Hematopoietic multipotent progenitor cell treated with erythropoietin and hydrocortisone succinate and interleukin-3 and kit ligand, for 17 days (in vitro differentiated cells): ENCODE measurements at regions not wholly inside any gene's neighbourhood (a gene's known extent, or its start where the extent isn't known, plus 50 kb on each side); places are given as distances from the start of the nearest gene placed in this dataset.

Experiments
- DNase-seq: peaks from one replicate; pipeline ENCODE4 v3.0.0-alpha.2; 2015; ENCODE audit warnings: low spot score

- DNase-seq, result no peak
These were observed 235.7 kb downstream of the CDCA7 start for GRCh38 chr2:173590276-173590861.

GRCh38 chr2:173593109-173593508 lies 238.4 kb downstream of the CDCA7 start:
- DNase-seq, result no peak

- no peak for DNase-seq
These were observed 241.6 kb downstream of the CDCA7 start for GRCh38 chr2:173596244-173596643.

GRCh38 chr2:173598525-173598924 lies 243.9 kb downstream of the CDCA7 start:
- DNase-seq, result no peak

GRCh38 chr2:173599821-173600359 lies 245.2 kb downstream of the CDCA7 start:
- no peak for DNase-seq

GRCh38 chr2:173602153-173602795 lies 247.6 kb downstream of the CDCA7 start:
- no peak for DNase-seq

- DNase-seq, result no peak
These were observed 251.3 kb downstream of the CDCA7 start for GRCh38 chr2:173605994-173606393.

GRCh38 chr2:173606619-173607248 lies 252.1 kb downstream of the CDCA7 start:
- no peak for DNase-seq

GRCh38 chr2:173607606-173608311 lies 253.1 kb downstream of the CDCA7 start:
- no peak for DNase-seq

GRCh38 chr2:173611121-173611520 lies 256.4 kb downstream of the CDCA7 start:
- DNase-seq, result no peak

- no peak for DNase-seq
These were observed 257.7 kb downstream of the CDCA7 start for GRCh38 chr2:173612354-173612753.

- DNase-seq, result no peak
These were observed 258.7 kb downstream of the CDCA7 start for GRCh38 chr2:173613386-173613785.

- DNase-seq, result no peak
These were observed 259.7 kb downstream of the CDCA7 start for GRCh38 chr2:173614265-173614930.

- no peak for DNase-seq
These were observed 269.0 kb downstream of the CDCA7 start for GRCh38 chr2:173623438-173624319.

GRCh38 chr2:173625315-173625714 lies 270.6 kb downstream of the CDCA7 start:
- no peak for DNase-seq

- no peak for DNase-seq
These were observed 274.4 kb downstream of the CDCA7 start for GRCh38 chr2:173629076-173629475.

- no peak for DNase-seq
These were observed 275.9 kb downstream of the CDCA7 start for GRCh38 chr2:173630425-173631126.

GRCh38 chr2:173631127-173631460 lies 276.4 kb downstream of the CDCA7 start:
- DNase-seq, result no peak

GRCh38 chr2:173644146-173644545 lies 289.5 kb downstream of the CDCA7 start:
- DNase-seq, result no peak

GRCh38 chr2:173647681-173648311 lies 293.1 kb downstream of the CDCA7 start:
- no peak for DNase-seq
